A673 (cell line): ENCODE measurements at regions not wholly inside any gene's neighbourhood (a gene's known extent, or its start where the extent isn't known, plus 50 kb on each side); places are given as distances from the start of the nearest gene placed in this dataset.

Experiments used
- BruUV-seq: library from RNA; stranded (reverse); fragments of 400-500 nt; replicated peaks from 2 replicates; lab custom pipeline; 2021; lab: Mats Ljungman, UMichigan
- CTCF ChIA-PET: fragments of 300-600 bp; sonication (Branson Sonifier 250); formaldehyde crosslinking; loops from one replicate; lab custom pipeline; 2022; ENCODE audit warnings: antibody characterized with exemption; lab: Charles Lee
- POLR2A ChIA-PET: fragments of 300-600 bp; sonication (Branson Sonifier 250); formaldehyde crosslinking; loops from one replicate; lab custom pipeline; 2022; ENCODE audit warnings: antibody characterized with exemption; ENCODE audit not compliant: low non-redundant PET; lab: Charles Lee
- DNase-seq: peaks from one replicate; pipeline ENCODE4 v3.0.0-alpha.2; 2015; ENCODE audit warnings: low spot score
- H3K27ac ChIP-seq: fragments of 200-600 bp; sonication (generic); 2 replicates; pipeline ENCODE4 v1.5.1; 2016; ENCODE audit warnings: mixed run types, low read depth, mild to moderate bottlenecking, mixed read lengths, antibody characterized with exemption, low read length; ENCODE audit not compliant: poor library complexity, severe bottlenecking
- H3K27me3 ChIP-seq: fragments of 200-600 bp; sonication (generic); replicated peaks from 2 replicates; pipeline ENCODE4 v1.6.1; 2017; ENCODE audit warnings: mixed run types, low read depth, mild to moderate bottlenecking, mixed read lengths, antibody characterized with exemption, low read length; ENCODE audit not compliant: insufficient read depth, poor library complexity
- H3K36me3 ChIP-seq: fragments of 200-600 bp; sonication (generic); 2 replicates; pipeline ENCODE4 v1.6.1; 2016; ENCODE audit warnings: mixed run types, mild to moderate bottlenecking, mixed read lengths, antibody characterized with exemption, low read length; ENCODE audit not compliant: insufficient read depth, poor library complexity, severe bottlenecking
- H3K4me1 ChIP-seq: fragments of 200-600 bp; sonication (generic); 2 replicates; pipeline ENCODE4 v1.6.1; 2017; ENCODE audit warnings: mixed run types, mild to moderate bottlenecking, mixed read lengths, antibody characterized with exemption, low read length; ENCODE audit not compliant: insufficient read depth, poor library complexity, severe bottlenecking
- H3K4me3 ChIP-seq: fragments of 200-600 bp; sonication (generic); 2 replicates; pipeline ENCODE4 v1.5.1; 2016; ENCODE audit warnings: low read depth, mixed run types, mild to moderate bottlenecking, mixed read lengths, low read length; ENCODE audit not compliant: poor library complexity, severe bottlenecking
- H3K9me3 ChIP-seq: fragments of 200-600 bp; sonication (generic); 2 replicates; pipeline ENCODE4 v1.6.1; 2016; ENCODE audit warnings: mixed run types, low read depth, mild to moderate bottlenecking, mixed read lengths, antibody characterized with exemption, low read length; ENCODE audit not compliant: poor library complexity, severe bottlenecking
- EZH2 ChIP-seq: fragments of 200-600 bp; sonication (generic); IDR thresholded peaks from 2 replicates; pipeline ENCODE4 v1.6.1; 2017; ENCODE audit warnings: borderline replicate concordance, low read depth, mild to moderate bottlenecking, mixed read lengths, antibody characterized with exemption, low read length; ENCODE audit not compliant: poor library complexity, severe bottlenecking
- intact Hi-C: fragments of 100-400 bp; cut with micrococcal nuclease; formaldehyde crosslinking; loops from one replicate; pipeline ENCODE4 v1.10.0; 2022; ENCODE audit not compliant: unreplicated experiment
- TF ChIP-seq, protein P1 (sequence below): fragments of 300-800, 200-600 bp; sonication (generic); conservative IDR thresholded peaks from 2 replicates; pipeline ENCODE4 v1.5.1; 2017; ENCODE audit warnings: low read depth, mild to moderate bottlenecking, antibody characterized with exemption, low read length, moderate library complexity, mixed read lengths

DNA sequence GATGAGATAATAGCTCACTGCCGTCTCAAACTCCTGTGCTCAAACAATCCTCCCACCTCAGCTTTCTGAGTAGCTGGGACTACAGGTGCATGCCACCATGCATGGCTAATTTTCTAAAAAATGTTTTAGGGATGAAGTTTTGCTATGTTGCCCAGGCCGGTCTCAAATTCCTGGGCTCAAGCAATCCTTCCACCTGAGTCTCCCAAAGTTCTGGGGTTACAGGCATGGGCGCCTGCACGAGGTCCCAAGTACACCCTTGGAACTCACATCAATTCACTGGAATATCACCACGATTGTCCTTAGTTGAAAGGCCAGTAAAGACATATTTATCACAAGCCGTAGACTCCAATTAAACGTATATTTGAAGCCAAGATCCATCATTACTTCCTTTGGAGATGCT is 184.6 kb downstream of the IRX1 start:
- H3K9me3 ChIP-seq: peaks cover 35% of the 10 kb centered on the region
- no peak overlapping the region for H3K27ac ChIP-seq
- no TSS peak for BruUV-seq
- intact Hi-C loops: no loop called here
- ChIA-PET CTCF (no interaction called here), POLR2A (no interaction called here)
- H3K4me1 ChIP-seq: no peaks in the 10 kb centered on the region
- DNase-seq: no peak
- no peak overlapping the region for H3K4me3 ChIP-seq
- H3K27me3 ChIP-seq: no peaks in the 10 kb centered on the region
- H3K36me3 ChIP-seq: no peaks in the 10 kb centered on the region
- no peak for TF ChIP-seq EZH2
- TF ChIP-seq, protein P1, sequence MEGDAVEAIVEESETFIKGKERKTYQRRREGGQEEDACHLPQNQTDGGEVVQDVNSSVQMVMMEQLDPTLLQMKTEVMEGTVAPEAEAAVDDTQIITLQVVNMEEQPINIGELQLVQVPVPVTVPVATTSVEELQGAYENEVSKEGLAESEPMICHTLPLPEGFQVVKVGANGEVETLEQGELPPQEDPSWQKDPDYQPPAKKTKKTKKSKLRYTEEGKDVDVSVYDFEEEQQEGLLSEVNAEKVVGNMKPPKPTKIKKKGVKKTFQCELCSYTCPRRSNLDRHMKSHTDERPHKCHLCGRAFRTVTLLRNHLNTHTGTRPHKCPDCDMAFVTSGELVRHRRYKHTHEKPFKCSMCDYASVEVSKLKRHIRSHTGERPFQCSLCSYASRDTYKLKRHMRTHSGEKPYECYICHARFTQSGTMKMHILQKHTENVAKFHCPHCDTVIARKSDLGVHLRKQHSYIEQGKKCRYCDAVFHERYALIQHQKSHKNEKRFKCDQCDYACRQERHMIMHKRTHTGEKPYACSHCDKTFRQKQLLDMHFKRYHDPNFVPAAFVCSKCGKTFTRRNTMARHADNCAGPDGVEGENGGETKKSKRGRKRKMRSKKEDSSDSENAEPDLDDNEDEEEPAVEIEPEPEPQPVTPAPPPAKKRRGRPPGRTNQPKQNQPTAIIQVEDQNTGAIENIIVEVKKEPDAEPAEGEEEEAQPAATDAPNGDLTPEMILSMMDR: no peak

DNA sequence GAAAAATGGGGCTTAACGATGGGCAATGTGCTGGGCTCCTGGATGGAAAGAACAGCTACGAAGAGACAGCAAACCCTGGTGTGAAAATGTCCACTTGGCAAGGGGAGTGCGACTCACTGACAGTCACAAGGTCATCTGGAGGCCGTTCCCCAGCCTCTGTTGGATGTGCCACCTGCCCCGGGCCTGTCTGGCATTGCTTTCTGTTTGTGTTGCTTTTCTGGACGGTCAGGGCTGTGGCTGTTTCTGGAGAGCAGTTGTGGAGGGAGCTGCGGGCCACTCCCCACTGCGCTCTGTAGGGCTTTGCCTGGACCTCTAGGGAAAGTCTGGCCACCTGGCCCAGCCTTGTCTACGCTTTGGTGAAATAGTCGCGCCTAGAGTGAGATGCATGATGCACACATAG is 185.3 kb downstream of the IRX1 start:
- no peak for TF ChIP-seq EZH2
- TF ChIP-seq, protein P1: no peak
- intact Hi-C loops: no loop called here

DNA sequence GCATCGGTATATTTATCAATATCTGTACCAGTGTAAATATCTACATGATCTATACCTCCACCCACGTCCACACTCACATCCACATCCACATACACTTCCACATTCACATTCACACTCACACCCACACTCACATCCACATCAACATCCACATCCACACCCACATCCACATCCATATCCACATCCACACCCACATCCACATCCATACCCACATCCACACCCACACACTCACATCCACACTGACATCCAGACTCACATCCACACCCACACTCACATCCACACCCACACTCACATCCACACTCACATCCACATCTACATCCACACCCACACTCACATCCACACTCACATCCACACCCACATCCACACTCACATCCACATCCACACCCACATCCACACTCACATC is 189.2 kb downstream of the IRX1 start:
- Histone ChIP-seq H3K36me3 (no peaks in the 10 kb centered on the region), H3K4me1 (no peaks in the 10 kb centered on the region), H3K27me3 (no peaks in the 10 kb centered on the region), H3K9me3 (peaks cover 32% of the 10 kb centered on the region), H3K27ac (no peak overlapping the region), H3K4me3 (no peak overlapping the region)
- no peak for DNase-seq
- ChIA-PET POLR2A (no interaction called here), CTCF (no interaction called here)
- TF ChIP-seq, protein P1: no peak
- TF ChIP-seq EZH2: no peak
- intact Hi-C loops: no loop called here
- BruUV-seq: no TSS peak

More for the DNA sequence above, 185.3 kb downstream of the IRX1 start:
- Histone ChIP-seq H3K27ac (no peak overlapping the region), H3K9me3 (peaks cover 35% of the 10 kb centered on the region), H3K36me3 (no peaks in the 10 kb centered on the region), H3K27me3 (no peaks in the 10 kb centered on the region), H3K4me1 (no peaks in the 10 kb centered on the region), H3K4me3 (no peak overlapping the region)
- DNase-seq: no peak
- ChIA-PET CTCF (no interaction called here), POLR2A (no interaction called here)
- BruUV-seq: no TSS peak
